ENCODE measurements at regions not wholly inside any gene's neighbourhood (a gene's known extent, or its start where the extent isn't known, plus 50 kb on each side); places are given as distances from the start of the nearest gene placed in this dataset.

DNA sequence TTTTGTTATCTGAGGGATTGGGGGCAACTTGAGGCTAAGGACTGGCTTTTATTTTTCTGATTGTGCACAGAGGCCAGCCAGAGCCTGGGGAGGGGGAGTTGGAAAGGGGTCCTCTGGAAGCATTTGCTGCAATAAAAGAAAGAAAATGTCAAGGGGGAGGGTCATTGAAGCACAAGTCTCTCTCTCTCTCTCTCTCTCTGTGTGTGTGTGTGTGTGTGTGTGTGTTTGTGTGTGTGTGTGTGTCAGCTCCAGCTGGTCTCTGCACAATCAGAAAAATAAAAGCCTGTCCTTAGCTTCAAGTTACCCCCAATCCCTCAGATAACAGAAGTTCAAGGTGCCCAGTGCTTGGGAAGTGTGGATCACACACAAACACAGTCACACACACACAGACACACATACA, 52.1 kb upstream of the CCDC174 start:
- no peak for TF ChIP-seq CTCF (IDR thresholded peaks at IDR 0.05; ENCODE audit: insufficient read depth, low read depth, low read length, missing control alignments)
- no peak overlapping the region for H3K4me3 ChIP-seq (ENCODE audit: low read depth, low read length)
- no peak for DNase-seq (ENCODE audit: low read depth)

DNA sequence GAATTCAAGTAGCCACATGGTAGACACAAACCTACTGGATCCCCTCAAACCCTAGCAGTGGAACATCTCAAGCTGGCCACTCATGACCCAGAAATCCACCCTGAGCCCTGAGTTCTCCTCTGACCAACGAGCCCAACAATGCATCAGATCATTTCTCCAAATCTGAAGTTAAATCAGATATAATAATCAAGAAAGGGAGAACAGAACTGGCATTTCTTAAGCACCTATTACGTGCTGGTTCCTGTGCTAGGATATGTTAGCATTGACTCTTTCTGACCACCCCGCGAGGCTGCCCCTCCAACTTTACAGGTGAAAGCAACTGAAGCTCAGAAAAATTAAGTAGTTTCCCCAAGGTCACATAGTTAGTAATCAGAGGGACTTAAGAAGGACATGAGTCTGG, 51.5 kb upstream of the CCDC174 start:
- TF ChIP-seq CTCF (IDR thresholded peaks at IDR 0.05; ENCODE audit: insufficient read depth, low read depth, low read length, missing control alignments): no peak
- no peak for DNase-seq (ENCODE audit: low read depth)
- no peak overlapping the region for H3K4me3 ChIP-seq (ENCODE audit: low read depth, low read length)

GRCh38 chr3:14600856-14601610, 50.5 kb upstream of the CCDC174 start:
- TF ChIP-seq CTCF (IDR thresholded peaks at IDR 0.05; ENCODE audit: insufficient read depth, low read depth, low read length, missing control alignments): no peak
- no peak for DNase-seq (ENCODE audit: low read depth)
- no peak overlapping the region for H3K4me3 ChIP-seq (ENCODE audit: low read depth, low read length)

- TF ChIP-seq CTCF (IDR thresholded peaks at IDR 0.05; ENCODE audit: insufficient read depth, low read depth, low read length, missing control alignments): no peak
- H3K4me3 ChIP-seq (ENCODE audit: low read depth, low read length): no peak overlapping the region
- DNase-seq (ENCODE audit: low read depth): no peak
Observed at GRCh38 chr3:14601692-14602005, 49.9 kb upstream of the CCDC174 start.

Measured in GM12865 (cell line).